CD4-positive, CD25-positive, alpha-beta regulatory T cell (primary cell): ENCODE measurements at regions not wholly inside any gene's neighbourhood (a gene's known extent, or its start where the extent isn't known, plus 50 kb on each side); places are given as distances from the start of the nearest gene placed in this dataset.

Source experiments
- ATAC-seq, 2 donors: fragments of 150-1000 bp; cut with Tn5 transposase; one replicate each; pipeline ENCODE4 v1.10.0; 2021; ENCODE audit warnings: low read depth in 2 of 2, moderate number of reproducible peaks in 2 of 2, moderate library complexity in 1 of 2
- DNase-seq, 3 donors: peaks; one replicate each; pipeline versions ENCODE4 v3.0.0 to v3.0.0-alpha.2; 2012 to 2022; ENCODE audit warnings: mixed read lengths in 1 of 3
- H3K27ac ChIP-seq: one replicate; pipeline ENCODE4 v1.7.0; 2013; ENCODE audit warnings: mild to moderate bottlenecking, low read length; ENCODE audit not compliant: insufficient read depth, poor library complexity, severe bottlenecking
- H3K27me3 ChIP-seq: one replicate; pipeline ENCODE4 v1.7.0; 2013; ENCODE audit warnings: low read length; ENCODE audit not compliant: control insufficient read depth, insufficient read depth
- H3K36me3 ChIP-seq: one replicate; pipeline ENCODE4 v1.7.0; 2013; ENCODE audit warnings: mild to moderate bottlenecking, low read length, moderate library complexity; ENCODE audit not compliant: control insufficient read depth, insufficient read depth
- H3K4me1 ChIP-seq: 2 replicates; pipeline ENCODE4 v1.7.0; 2013; ENCODE audit warnings: mild to moderate bottlenecking, low read length; ENCODE audit not compliant: insufficient read depth, control insufficient read depth, poor library complexity, severe bottlenecking
- H3K4me3 ChIP-seq: one replicate; pipeline ENCODE4 v1.7.0; 2013; ENCODE audit warnings: low read depth, mild to moderate bottlenecking, low read length, moderate library complexity
- H3K9me3 ChIP-seq, 2 experiments: 1 replicate in 1 of 2; 2 replicates in 1 of 2; pipeline ENCODE4 v1.7.0; 2013; ENCODE audit warnings: low read length in 2 of 2, mild to moderate bottlenecking in 1 of 2, moderate library complexity in 1 of 2; ENCODE audit not compliant: control insufficient read depth in 2 of 2
- H3K27ac Mint-ChIP-seq, 3 donors: one replicate each; pipeline ENCODE4 v1.8.0; 2020 to 2022; ENCODE audit warnings: mild to moderate bottlenecking in 3 of 3, mixed read lengths in 3 of 3, moderate library complexity in 2 of 3
- H3K27me3 Mint-ChIP-seq: one replicate; pipeline ENCODE4 v1.8.0; 2022; ENCODE audit warnings: mild to moderate bottlenecking, mixed read lengths
- H3K36me3 Mint-ChIP-seq: one replicate; pipeline ENCODE4 v1.8.0; 2020; ENCODE audit warnings: mixed read lengths
- H3K4me1 Mint-ChIP-seq, 4 donors: one replicate each; pipeline ENCODE4 v1.8.0; 2020 to 2022; ENCODE audit warnings: mixed read lengths in 4 of 4, mild to moderate bottlenecking in 1 of 4
- H3K4me3 Mint-ChIP-seq, 4 donors: one replicate each; pipeline ENCODE4 v1.8.0; 2020 to 2022; ENCODE audit warnings: mild to moderate bottlenecking in 4 of 4, mixed read lengths in 4 of 4, moderate library complexity in 3 of 4
- H3K9me3 Mint-ChIP-seq, 7 donors: one replicate each; pipeline ENCODE4 v1.8.0; 2020 to 2022; ENCODE audit warnings: mixed read lengths in 7 of 7, mild to moderate bottlenecking in 3 of 7, moderate library complexity in 2 of 7

- ATAC-seq (no peak), DNase-seq (no peak)
- Mint-ChIP-seq H3K27me3 (no peaks in the 10 kb centered on the region), H3K36me3 (no peaks in the 10 kb centered on the region), H3K4me1 (no peaks in the 10 kb centered on the region), H3K9me3 (peaks cover 0 to 7% (median 2%) of the 10 kb centered on the region in 7 donors), H3K27ac (no peak overlapping the region), H3K4me3 (no peak overlapping the region)
- Histone ChIP-seq H3K9me3 (no peaks in the 10 kb centered on the region), H3K4me3 (no peak overlapping the region), H3K36me3 (no peaks in the 10 kb centered on the region), H3K27ac (no peak overlapping the region), H3K27me3 (no peaks in the 10 kb centered on the region), H3K4me1 (no peaks in the 10 kb centered on the region)
Measured at GRCh38 chr11:81224396-81224795, 1509.3 kb downstream of the FAM181B start.

DNA sequence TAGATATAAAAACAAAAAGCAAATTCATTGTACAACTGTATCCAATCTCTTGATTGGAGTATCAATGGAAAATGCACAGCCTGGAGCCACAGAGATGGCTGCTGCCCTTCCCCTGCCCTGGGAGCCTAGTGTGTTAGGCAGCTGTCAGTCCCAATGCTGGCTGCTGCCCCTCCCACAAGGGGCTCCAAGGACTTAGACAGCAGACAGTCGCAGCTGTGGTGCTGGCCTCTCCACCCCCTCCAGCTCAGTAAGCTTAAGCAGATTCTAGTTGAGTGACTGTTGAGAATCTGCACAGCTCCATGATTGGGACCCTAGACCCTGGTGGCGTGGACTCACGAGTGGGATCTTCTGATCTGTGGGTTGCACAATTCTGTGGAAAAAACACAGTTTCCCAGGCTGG, 1511.2 kb downstream of the FAM181B start:
- no peak for DNase-seq
- Mint-ChIP-seq H3K36me3 (no peaks in the 10 kb centered on the region), H3K4me1 (no peaks in the 10 kb centered on the region)

DNA sequence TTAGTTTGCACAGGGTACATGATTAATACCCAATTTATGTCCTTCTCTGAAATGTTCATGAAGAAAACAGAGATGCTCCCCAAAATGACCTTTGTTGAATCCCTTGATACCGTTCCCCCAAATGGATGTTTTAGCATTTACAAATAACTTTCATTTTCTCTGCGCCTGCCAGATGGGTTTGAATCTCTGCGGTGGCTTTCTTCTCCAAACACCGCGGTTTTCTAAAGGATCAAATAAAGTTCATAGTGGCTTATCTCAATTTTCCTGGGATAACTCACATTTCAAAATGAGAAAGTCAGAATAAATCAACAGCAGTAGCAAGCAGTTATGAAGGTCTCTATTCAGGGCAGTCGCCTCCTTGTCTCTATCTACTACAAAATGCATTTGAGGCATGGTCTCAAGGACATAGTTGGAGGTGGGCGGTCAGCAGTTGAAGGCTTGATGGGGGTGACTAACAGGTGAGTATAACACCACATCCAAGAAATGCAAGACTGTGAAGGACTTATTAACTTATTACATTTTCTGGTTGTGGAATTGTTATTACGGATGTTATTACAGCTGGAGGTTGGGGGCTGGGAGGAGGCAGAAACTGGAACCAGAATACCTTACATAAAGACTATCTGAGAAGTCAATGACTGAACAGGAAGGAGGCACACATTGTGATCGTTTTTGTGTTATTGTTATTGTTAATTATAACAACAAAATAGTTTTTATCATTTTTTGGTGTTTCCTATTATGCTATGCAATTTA, 1513.3 kb downstream of the FAM181B start:
- Histone ChIP-seq H3K9me3 (no peaks in the 10 kb centered on the region), H3K36me3 (no peaks in the 10 kb centered on the region), H3K27ac (no peak overlapping the region), H3K27me3 (no peaks in the 10 kb centered on the region), H3K4me3 (no peak overlapping the region), H3K4me1 (no peaks in the 10 kb centered on the region)
- DNase-seq: no peak
- Mint-ChIP-seq H3K4me3 (no peak overlapping the region), H3K9me3 (peaks cover 0 to 17% (median 1%) of the 10 kb centered on the region in 7 donors), H3K27ac (no peak overlapping the region), H3K27me3 (no peaks in the 10 kb centered on the region), H3K4me1 (no peaks in the 10 kb centered on the region), H3K36me3 (no peaks in the 10 kb centered on the region)
- no peak for ATAC-seq

More for the DNA sequence above, 1511.2 kb downstream of the FAM181B start:
- no peaks in the 10 kb centered on the region for H3K9me3 ChIP-seq
- no peak overlapping the region for H3K4me3 ChIP-seq
- H3K4me1 ChIP-seq: no peaks in the 10 kb centered on the region
- no peaks in the 10 kb centered on the region for H3K36me3 ChIP-seq
- no peaks in the 10 kb centered on the region for H3K27me3 ChIP-seq
- H3K27ac Mint-ChIP-seq: no peak overlapping the region
- H3K27ac ChIP-seq: no peak overlapping the region
- H3K27me3 Mint-ChIP-seq: no peaks in the 10 kb centered on the region
- H3K9me3 Mint-ChIP-seq: peaks cover 0 to 10% (median 2%) of the 10 kb centered on the region in 7 donors
- H3K4me3 Mint-ChIP-seq: no peak overlapping the region
- no peak for ATAC-seq

DNA sequence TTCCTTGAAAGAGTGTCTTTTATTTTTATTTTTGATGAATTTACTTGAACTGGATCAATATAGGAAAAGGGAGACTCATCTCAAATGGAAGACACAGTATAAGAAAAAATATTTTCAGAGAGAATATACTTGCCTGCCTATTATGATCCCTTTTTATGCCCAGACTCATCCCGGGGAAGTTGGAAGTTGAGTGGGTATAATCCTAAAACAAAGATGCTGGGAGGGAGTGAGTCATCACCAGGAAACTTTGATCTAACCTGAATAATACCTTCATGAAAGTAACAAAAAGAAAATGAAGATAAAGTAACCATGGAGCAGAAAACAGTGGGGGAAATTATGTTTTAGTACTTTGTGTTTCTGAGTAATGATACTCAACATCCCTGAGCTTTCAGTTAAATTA, 1514.0 kb downstream of the FAM181B start:
- no peaks in the 10 kb centered on the region for H3K4me1 ChIP-seq
- H3K27me3 ChIP-seq: no peaks in the 10 kb centered on the region
- H3K9me3 ChIP-seq: no peaks in the 10 kb centered on the region
- H3K9me3 Mint-ChIP-seq: peaks cover 0 to 21% (median 2%) of the 10 kb centered on the region in 7 donors
- H3K4me3 ChIP-seq: no peak overlapping the region
- no peaks in the 10 kb centered on the region for H3K27me3 Mint-ChIP-seq
- ATAC-seq: no peak
- no peaks in the 10 kb centered on the region for H3K4me1 Mint-ChIP-seq
- H3K4me3 Mint-ChIP-seq: no peak overlapping the region
- no peak for DNase-seq
- H3K27ac Mint-ChIP-seq: no peak overlapping the region
- no peaks in the 10 kb centered on the region for H3K36me3 ChIP-seq
- no peak overlapping the region for H3K27ac ChIP-seq
- no peaks in the 10 kb centered on the region for H3K36me3 Mint-ChIP-seq

DNA sequence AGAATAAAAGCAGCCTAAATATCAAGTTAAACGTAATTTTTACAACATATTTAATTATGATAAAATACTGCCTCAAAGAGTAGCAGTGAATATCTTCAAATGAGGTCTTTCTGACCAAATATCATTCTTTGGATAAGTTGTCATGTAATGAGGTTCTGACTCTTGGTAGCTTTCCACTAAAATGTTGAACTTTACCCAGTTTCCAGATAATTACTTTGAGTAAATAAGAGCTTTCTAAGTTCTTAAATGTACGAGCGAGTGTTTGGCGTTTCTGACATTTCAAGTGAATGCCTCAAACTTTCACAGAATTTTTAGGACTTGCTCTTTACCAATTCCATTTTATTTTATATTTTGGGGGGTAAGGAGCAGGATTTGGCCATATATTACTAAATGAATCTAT, 1515.2 kb downstream of the FAM181B start:
- no peaks in the 10 kb centered on the region for H3K27me3 Mint-ChIP-seq
- Histone ChIP-seq H3K27ac (no peak overlapping the region), H3K9me3 (no peaks in the 10 kb centered on the region), H3K36me3 (no peaks in the 10 kb centered on the region), H3K27me3 (no peaks in the 10 kb centered on the region), H3K4me1 (no peaks in the 10 kb centered on the region), H3K4me3 (no peak overlapping the region)
- ATAC-seq (no peak), DNase-seq (no peak)
- peaks cover 0 to 25% (median 4%) of the 10 kb centered on the region in 7 donors for H3K9me3 Mint-ChIP-seq
- H3K4me1 Mint-ChIP-seq: no peaks in the 10 kb centered on the region
- no peaks in the 10 kb centered on the region for H3K36me3 Mint-ChIP-seq
- H3K27ac Mint-ChIP-seq: no peak overlapping the region
- no peak overlapping the region for H3K4me3 Mint-ChIP-seq

GRCh38 chr11:81211050-81211449, 1522.6 kb downstream of the FAM181B start:
- H3K36me3 Mint-ChIP-seq: no peaks in the 10 kb centered on the region
- no peak overlapping the region for H3K27ac ChIP-seq
- H3K27me3 Mint-ChIP-seq: no peaks in the 10 kb centered on the region
- H3K4me3 Mint-ChIP-seq: no peak overlapping the region
- H3K9me3 ChIP-seq: peaks cover 0 to 5% of the 10 kb centered on the region in 2 experiments
- no peaks in the 10 kb centered on the region for H3K27me3 ChIP-seq
- peak overlapping the region in 1 of 3 donors; percentile 66 for H3K27ac Mint-ChIP-seq
- peaks cover 3 to 11% (median 6%) of the 10 kb centered on the region in 7 donors for H3K9me3 Mint-ChIP-seq
- H3K4me3 ChIP-seq: no peak overlapping the region
- H3K4me1 Mint-ChIP-seq: no peaks in the 10 kb centered on the region
- DNase-seq (no peak), ATAC-seq (no peak)
- H3K4me1 ChIP-seq: no peaks in the 10 kb centered on the region
- H3K36me3 ChIP-seq: no peaks in the 10 kb centered on the region

DNA sequence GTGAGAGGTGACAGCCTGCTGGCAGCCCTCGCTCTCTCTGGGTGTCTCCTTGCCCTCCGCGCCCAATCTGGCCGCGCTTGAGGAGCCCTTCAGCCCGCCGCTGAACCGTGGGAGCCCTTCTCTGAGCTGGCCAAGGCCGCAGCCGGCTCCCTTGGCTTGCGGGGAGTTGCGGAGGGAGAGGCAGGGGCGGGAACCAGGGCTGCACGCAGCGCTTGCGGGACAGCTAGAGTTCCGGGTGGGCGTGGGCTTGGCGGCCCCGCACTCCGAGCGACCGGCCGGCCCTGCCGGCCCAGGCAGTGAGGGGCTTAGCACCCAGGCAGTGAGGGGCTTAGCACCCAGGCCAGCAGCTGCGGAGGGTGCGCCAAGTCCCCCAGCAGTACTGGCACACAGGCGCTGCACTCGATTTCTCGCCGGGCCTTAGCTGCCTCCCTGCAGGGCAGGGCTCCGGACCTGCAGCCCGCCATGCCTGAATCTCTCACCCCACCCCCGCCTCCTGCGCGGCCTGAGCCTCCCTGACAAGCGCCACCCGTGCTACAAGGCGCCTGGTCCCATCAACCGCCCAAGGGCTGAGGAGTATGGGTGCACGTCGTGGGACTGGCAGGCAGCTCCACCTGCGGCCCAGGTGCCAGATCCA, 1526.1 kb downstream of the FAM181B start:
- Histone ChIP-seq H3K9me3 (peaks cover 0 to 5% of the 10 kb centered on the region in 2 experiments), H3K27ac (no peak overlapping the region), H3K4me1 (no peaks in the 10 kb centered on the region), H3K4me3 (no peak overlapping the region), H3K36me3 (no peaks in the 10 kb centered on the region), H3K27me3 (no peaks in the 10 kb centered on the region)
- H3K9me3 Mint-ChIP-seq: peaks cover 0 to 12% (median 1%) of the 10 kb centered on the region in 7 donors
- no peak overlapping the region for H3K4me3 Mint-ChIP-seq
- no peaks in the 10 kb centered on the region for H3K4me1 Mint-ChIP-seq
- H3K27ac Mint-ChIP-seq: no peak overlapping the region
- H3K36me3 Mint-ChIP-seq: no peaks in the 10 kb centered on the region
- no peaks in the 10 kb centered on the region for H3K27me3 Mint-ChIP-seq
- DNase-seq (no peak), ATAC-seq (no peak)

DNA sequence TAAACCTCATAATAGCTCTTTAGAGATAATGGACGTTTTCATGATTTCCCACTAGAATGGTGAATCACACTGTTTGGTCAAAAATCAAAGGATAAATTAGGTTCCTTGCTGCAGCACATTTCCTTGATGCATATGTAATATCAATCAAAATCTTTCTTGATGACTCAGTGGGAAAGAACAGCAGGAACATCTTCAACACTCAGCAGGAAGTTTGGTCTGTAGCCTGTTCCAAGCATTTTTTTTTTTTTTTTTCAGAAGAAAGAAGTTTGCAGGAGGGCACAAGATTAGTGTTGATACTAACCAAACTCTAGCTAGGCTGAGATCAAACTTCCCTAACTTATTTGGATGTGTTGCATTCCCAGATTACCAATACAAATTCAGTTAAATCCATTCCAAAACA, 1529.8 kb downstream of the FAM181B start:
- peaks cover 0 to 17% of the 10 kb centered on the region in 2 experiments for H3K9me3 ChIP-seq
- Mint-ChIP-seq H3K36me3 (no peaks in the 10 kb centered on the region), H3K4me3 (no peak overlapping the region), H3K27me3 (no peaks in the 10 kb centered on the region), H3K4me1 (no peaks in the 10 kb centered on the region), H3K9me3 (peaks cover 1 to 12% (median 5%) of the 10 kb centered on the region in 7 donors), H3K27ac (no peak overlapping the region)
- no peak for ATAC-seq
- no peaks in the 10 kb centered on the region for H3K4me1 ChIP-seq
- H3K27me3 ChIP-seq: no peaks in the 10 kb centered on the region
- DNase-seq: no peak
- H3K27ac ChIP-seq: no peak overlapping the region
- H3K4me3 ChIP-seq: no peak overlapping the region
- H3K36me3 ChIP-seq: no peaks in the 10 kb centered on the region
